ENCODE measurements at regions not wholly inside any gene's neighbourhood (a gene's known extent, or its start where the extent isn't known, plus 50 kb on each side); places are given as distances from the start of the nearest gene placed in this dataset.
"Not testable (repeated sequence)": the region's sequence is repeated elsewhere in the genome, so short reads cannot be mapped to it uniquely, and the experiment has no call there.

- ATAC-seq (ENCODE audit: low read depth) = no peak
- POLR2A ChIA-PET = no interaction called here
- CTCF ChIA-PET = no interaction called here
These were observed 161.8 kb downstream of the NAA11 start for GRCh38 chr4:79163981-79164490.

GRCh38 chr4:79160962-79161361 is 164.9 kb downstream of the NAA11 start:
- TF ChIP-seq CTCF (IDR thresholded peaks at IDR 0.05) = no peak
- H3K27me3 Mint-ChIP-seq = no peaks in the 10 kb centered on the region
- POLR2A ChIA-PET = no interaction called here
- no peak for DNase-seq
- no peaks in the 10 kb centered on the region for H3K9me3 Mint-ChIP-seq
- H3K4me1 Mint-ChIP-seq = no peaks in the 10 kb centered on the region
- H3K27ac Mint-ChIP-seq = no peak overlapping the region
- intact Hi-C loops (cut with micrococcal nuclease) = no loop called here
- CTCF ChIA-PET = no interaction called here
- H3K4me3 Mint-ChIP-seq = no peak overlapping the region
- no peaks in the 10 kb centered on the region for H3K36me3 Mint-ChIP-seq (ENCODE audit: low read depth)
- no peak for ATAC-seq (ENCODE audit: low read depth)

More at GRCh38 chr4:79163981-79164490, 161.8 kb downstream of the NAA11 start:
- Mint-ChIP-seq H3K27me3 (no peaks in the 10 kb centered on the region), H3K27ac (no peak overlapping the region), H3K9me3 (peaks cover 3% of the 10 kb centered on the region), H3K4me1 (no peaks in the 10 kb centered on the region), H3K4me3 (no peak overlapping the region), H3K36me3 (ENCODE audit: low read depth) (no peaks in the 10 kb centered on the region)
- intact Hi-C loops (cut with micrococcal nuclease) = no loop called here
- TF ChIP-seq CTCF (IDR thresholded peaks at IDR 0.05) = no peak
- DNase-seq = no peak

GRCh38 chr4:79158705-79159104 is 167.2 kb downstream of the NAA11 start:
- POLR2A ChIA-PET; H3K4me1 Mint-ChIP-seq; H3K4me3 Mint-ChIP-seq; intact Hi-C loops (cut with micrococcal nuclease); H3K36me3 Mint-ChIP-seq (ENCODE audit: low read depth); H3K27ac Mint-ChIP-seq; ATAC-seq (ENCODE audit: low read depth); CTCF ChIA-PET; H3K27me3 Mint-ChIP-seq; DNase-seq; H3K9me3 Mint-ChIP-seq: not testable (repeated sequence)

GRCh38 chr4:79155336-79155735 is 170.5 kb downstream of the NAA11 start:
- no peak for ATAC-seq (ENCODE audit: low read depth)
- H3K27me3 Mint-ChIP-seq = no peaks in the 10 kb centered on the region
- no peak overlapping the region for H3K4me3 Mint-ChIP-seq
- H3K27ac Mint-ChIP-seq = no peak overlapping the region
- H3K4me1 Mint-ChIP-seq = no peaks in the 10 kb centered on the region
- no peak for TF ChIP-seq CTCF (IDR thresholded peaks at IDR 0.05)
- ChIA-PET POLR2A (no interaction called here), CTCF (no interaction called here)
- H3K9me3 Mint-ChIP-seq = no peaks in the 10 kb centered on the region
- intact Hi-C loops (cut with micrococcal nuclease) = no loop called here
- no peak for DNase-seq
- H3K36me3 Mint-ChIP-seq (ENCODE audit: low read depth) = no peaks in the 10 kb centered on the region

GRCh38 chr4:79150820-79151416 is 174.9 kb downstream of the NAA11 start:
- Mint-ChIP-seq H3K36me3 (ENCODE audit: low read depth) (no peaks in the 10 kb centered on the region), H3K4me3 (no peak overlapping the region), H3K4me1 (no peaks in the 10 kb centered on the region), H3K27me3 (no peaks in the 10 kb centered on the region), H3K9me3 (no peaks in the 10 kb centered on the region), H3K27ac (no peak overlapping the region)
- ChIA-PET CTCF (no interaction called here), POLR2A (no interaction called here)
- intact Hi-C loops (cut with micrococcal nuclease) = no loop called here
- ATAC-seq (ENCODE audit: low read depth) = no peak
- no peak for DNase-seq
- no peak for TF ChIP-seq CTCF (IDR thresholded peaks at IDR 0.05)

GRCh38 chr4:79148369-79148768 is 177.5 kb downstream of the NAA11 start:
- ATAC-seq (ENCODE audit: low read depth) (no peak), DNase-seq (no peak)
- Mint-ChIP-seq H3K36me3 (ENCODE audit: low read depth) (no peaks in the 10 kb centered on the region), H3K4me3 (no peak overlapping the region), H3K4me1 (no peaks in the 10 kb centered on the region), H3K27ac (no peak overlapping the region), H3K9me3 (no peaks in the 10 kb centered on the region), H3K27me3 (no peaks in the 10 kb centered on the region)
- ChIA-PET POLR2A (no interaction called here), CTCF (no interaction called here)
- no peak for TF ChIP-seq CTCF (IDR thresholded peaks at IDR 0.05)
- intact Hi-C loops (cut with micrococcal nuclease) = no loop called here
